Activated CD4-positive, alpha-beta T cell treated with anti-CD3 and anti-CD28 coated beads, Interleukin-2, Interleukin-6, amounts not matched to agents 100 ng/mL and 50 ng/mL, durations not matched to agents 16 hours and 8 hours (primary cell): ENCODE measurements at regions not wholly inside any gene's neighbourhood (a gene's known extent, or its start where the extent isn't known, plus 50 kb on each side); places are given as distances from the start of the nearest gene placed in this dataset.
"Not testable (repeated sequence)": the region's sequence is repeated elsewhere in the genome, so short reads cannot be mapped to it uniquely, and the experiment has no call there.

Experiments
- DNase-seq: peaks from one replicate; pipeline ENCODE4 v3.0.0-alpha.2; 2020

DNA sequence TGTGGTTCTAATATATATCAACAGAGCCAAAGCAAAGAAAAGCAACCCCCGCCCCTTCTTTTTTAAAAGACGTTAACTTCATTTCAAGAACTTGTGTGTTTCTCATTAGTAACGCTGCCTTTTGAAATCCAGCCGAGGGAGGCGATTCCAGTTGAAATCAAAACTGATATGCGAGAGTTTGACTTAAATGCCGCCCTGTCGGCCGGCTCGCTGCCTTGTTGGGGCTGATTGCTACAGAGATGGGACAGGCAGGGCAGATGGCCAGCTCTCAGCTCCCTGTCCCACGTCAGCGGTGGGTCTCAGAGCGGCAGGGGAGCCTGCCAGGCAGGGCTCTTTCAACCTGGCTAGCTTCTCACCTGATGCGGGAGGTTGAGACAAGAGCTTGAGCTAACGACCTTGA, 51.9 kb upstream of the ALX4 start:
- DNase-seq, result no peak

DNA sequence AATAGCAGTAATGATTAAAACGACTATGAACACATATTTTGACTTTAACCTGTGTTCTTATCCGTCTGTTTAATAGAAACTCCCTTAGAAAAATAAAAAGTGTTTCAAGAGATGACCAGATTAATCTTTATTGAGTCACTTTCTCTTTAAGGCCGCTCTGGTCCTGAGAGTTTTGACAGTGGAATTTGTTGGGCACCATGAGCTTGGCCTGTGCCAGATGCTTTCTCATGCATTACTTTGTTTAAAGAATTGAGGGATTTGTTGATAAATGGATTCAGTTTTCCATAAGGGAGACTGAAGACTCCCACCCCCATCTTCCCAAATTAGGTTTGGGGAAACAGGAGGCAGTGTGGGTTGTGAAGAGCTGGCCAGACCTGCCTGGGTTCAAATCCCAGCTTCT, 53.2 kb upstream of the ALX4 start:
- DNase-seq, result no peak

DNA sequence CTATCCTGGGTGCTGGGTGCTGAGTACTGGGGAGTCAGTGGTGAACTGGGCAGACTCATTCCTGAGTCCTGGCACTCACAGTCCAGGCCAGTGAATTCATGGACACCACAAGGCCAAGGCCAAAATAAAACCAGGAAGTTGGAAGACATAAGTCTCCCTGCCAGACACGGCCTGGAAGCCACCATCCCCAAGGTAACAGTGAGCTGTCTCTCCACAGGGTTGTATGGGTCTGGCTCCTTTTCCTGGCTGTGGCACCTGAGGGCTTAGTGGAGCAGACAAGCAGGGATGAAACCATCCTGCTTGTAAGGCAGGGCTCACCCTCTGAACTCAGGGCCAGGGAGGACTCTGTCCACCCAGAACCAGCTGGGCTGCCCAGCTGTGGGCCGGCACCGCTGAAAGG, 54.7 kb upstream of the ALX4 start:
- no peak for DNase-seq

DNA sequence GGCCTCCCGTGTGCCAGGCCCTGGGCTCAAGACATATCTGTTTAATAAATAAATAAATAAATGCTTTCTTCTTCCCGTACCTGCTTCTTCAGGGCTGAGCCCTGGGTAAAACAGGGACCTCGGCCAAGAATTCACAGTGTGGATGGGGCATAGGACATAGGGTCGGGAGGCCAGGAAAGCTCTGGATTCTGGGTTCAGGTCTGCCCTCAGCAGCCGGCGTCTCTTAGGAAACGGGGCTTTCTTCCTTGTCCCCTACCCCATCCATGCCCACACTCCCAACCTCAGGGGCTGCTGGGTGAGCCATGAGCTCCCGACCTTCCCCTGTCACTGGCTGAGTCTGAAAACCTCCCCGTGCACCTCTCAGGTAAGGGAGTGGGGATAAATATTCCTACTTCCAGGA, 55.7 kb upstream of the ALX4 start:
- no peak for DNase-seq

DNA sequence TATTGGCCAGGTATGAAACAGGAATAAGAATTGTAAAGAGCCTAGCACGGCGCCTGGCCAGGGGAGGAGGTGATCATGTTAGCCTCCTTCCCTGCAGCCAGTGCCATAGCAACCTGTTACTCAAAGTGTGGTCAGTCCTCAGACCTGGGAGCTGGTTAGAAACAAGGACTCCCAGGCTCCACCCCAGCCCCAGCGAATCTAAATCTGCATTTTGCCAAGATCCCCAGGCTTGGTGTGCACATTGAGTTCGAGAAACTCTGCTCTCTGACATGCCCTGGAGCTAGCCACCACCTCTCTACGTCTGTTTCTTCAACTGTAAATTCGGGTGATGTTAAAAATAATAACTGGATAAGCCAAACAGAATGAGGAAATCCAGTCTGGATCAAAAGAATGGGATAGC, 56.1 kb upstream of the ALX4 start:
- DNase-seq, result no peak

DNA sequence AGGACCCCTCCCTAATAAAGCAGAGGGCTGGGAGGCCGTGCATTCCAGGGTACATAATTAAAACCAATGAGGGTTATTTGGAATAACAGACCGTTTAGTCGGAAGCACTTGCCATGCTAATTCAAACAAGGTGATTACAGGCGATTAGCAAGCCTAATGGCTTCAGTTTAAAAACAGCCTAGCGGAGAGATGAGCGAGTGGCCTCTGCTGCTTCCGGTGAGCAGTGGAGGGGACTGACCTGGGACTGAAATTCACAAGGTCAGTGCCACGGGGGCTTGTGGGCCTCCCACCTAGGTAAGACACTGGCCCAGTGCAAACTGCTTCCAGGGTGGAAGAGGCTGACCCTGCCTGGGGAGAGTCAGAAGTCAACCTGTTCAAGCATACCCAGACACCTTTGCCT, 56.8 kb upstream of the ALX4 start:
- no peak for DNase-seq

DNA sequence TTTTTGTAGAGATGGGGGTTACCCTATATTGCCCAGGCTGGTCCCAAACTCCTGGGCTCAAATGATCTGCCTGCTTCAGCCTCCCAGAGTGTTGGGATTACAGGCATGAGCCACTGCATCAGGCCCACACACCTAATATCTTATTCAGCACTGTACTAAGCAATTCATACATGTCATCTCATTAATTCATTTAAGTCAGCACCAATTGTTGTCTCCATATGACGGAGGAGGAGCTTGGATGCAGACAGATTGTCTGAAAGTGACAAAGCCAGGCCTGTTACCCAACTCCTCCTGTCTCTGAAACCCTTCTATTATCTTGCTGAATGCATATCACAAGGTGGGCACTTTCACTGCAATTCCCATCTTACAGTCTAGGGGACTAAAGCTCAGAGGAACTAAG, 57.5 kb upstream of the ALX4 start:
- DNase-seq, result no peak

GRCh38 chr11:44368886-44369285, 58.9 kb upstream of the ALX4 start:
- no peak for DNase-seq

- not testable (repeated sequence) for DNase-seq
Measured at GRCh38 chr11:44371042-44371441, 61.1 kb upstream of the ALX4 start.

DNA sequence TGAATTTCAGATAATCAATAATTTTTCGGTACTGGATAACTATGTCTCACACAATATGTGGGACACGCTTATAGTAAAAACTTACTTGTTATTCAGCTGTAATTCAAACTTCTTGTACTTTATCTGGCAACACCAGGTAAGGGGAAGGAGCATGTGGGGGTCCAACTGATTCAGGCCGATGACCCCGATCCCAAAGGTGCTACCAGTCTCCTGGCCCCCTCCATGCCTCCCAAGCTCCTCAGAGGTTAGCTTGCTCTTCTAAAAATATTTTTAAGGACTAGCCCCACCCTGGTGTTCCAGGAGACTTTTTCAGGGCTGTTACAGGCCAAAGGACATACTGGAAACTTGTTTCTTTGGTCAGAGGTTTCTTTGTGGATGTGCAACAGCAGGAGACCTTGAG, 61.8 kb upstream of the ALX4 start:
- DNase-seq, result no peak

DNA sequence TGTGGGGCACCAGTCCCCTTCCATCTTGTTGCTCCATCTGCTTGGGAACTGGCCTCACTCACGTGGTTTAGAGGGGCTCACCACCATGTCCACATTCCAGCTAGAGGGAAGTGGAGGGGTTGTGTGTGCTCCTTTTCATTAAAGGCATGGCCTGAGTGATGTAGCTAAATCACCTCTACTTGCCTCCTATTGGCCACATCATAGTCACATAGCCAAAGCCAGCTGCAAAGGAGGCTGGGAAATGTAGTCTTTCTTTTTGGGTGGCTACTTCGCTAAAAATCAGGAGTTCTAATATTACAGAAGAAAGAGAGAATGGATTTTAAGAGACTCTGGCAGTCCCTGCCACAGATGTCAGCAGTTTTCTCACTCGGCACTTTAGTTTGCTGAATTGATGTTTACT, 63.0 kb upstream of the ALX4 start:
- no peak for DNase-seq

DNA sequence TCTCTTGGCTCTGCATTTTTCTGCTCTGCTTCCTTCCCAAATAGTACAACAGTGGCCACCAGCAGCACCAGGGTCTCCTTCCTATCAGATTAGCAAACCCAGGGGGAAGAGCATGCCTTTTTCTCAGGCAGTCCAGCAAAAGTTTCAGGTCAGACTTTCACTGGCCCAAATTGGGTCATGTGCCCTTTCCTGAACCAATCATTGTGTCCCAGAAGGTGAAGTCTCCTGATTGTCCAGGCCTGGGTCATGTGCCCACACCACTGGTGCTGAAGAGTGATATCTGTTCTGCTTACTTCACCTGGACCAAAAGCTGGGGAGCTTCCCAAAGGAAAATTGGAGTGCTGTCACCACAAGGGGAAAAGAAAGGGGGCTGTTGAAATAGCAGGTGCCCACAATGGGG, 64.1 kb upstream of the ALX4 start:
- DNase-seq, result no peak

- DNase-seq, result no peak
Measured at GRCh38 chr11:44376423-44376822, 66.5 kb upstream of the ALX4 start.

- no peak for DNase-seq
Measured at GRCh38 chr11:44377121-44377520, 67.2 kb upstream of the ALX4 start.

GRCh38 chr11:44377914-44378321, 68.0 kb upstream of the ALX4 start:
- DNase-seq, result no peak

GRCh38 chr11:44379141-44380008, 69.4 kb upstream of the ALX4 start:
- DNase-seq, result no peak

GRCh38 chr11:44380009-44380313, 70.0 kb upstream of the ALX4 start:
- DNase-seq, result no peak

- DNase-seq, result no peak
Measured at GRCh38 chr11:44380820-44381219, 70.9 kb upstream of the ALX4 start.

DNA sequence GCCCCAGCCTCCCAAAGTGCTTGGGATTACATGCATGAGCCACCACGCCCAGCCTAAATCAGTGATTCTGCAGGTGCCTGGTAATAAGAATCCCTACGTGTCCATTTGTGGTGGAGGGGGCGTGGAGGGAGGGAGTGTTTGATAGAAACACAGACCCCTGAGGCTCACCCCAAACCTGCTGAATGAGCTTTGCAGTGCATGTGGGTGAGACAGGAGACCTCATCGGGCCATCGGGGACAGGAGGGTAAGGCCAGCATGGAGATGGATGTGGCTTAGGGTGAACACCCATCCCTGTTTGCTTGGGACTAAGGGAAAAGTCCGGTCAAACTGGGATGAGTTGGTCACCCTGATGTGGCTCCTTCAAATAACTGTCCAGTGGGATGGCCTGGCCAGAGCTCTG, 71.3 kb upstream of the ALX4 start:
- DNase-seq, result no peak

DNA sequence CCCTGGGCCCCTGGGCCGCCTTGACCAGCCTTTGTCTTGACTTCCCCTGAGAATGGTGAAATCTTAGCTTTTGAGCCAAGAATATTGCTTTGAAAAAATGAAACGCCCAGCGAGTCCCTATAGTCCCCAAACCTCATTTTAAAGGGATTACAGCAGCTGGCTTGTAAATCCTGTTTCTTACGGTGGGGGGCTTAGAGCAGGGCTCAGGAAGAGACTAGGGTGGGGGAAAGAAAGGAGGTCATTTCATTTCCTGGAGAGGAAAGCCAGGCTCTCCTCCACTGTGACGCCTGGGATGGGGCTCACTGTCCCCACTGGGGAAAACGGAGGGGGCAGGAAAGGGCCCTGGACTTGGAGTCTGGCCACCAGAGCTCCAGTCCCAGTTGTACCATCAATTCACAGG, 72.2 kb upstream of the ALX4 start:
- DNase-seq, result no peak

GRCh38 chr11:44382656-44383240, 72.8 kb upstream of the ALX4 start:
- DNase-seq, result no peak

DNA sequence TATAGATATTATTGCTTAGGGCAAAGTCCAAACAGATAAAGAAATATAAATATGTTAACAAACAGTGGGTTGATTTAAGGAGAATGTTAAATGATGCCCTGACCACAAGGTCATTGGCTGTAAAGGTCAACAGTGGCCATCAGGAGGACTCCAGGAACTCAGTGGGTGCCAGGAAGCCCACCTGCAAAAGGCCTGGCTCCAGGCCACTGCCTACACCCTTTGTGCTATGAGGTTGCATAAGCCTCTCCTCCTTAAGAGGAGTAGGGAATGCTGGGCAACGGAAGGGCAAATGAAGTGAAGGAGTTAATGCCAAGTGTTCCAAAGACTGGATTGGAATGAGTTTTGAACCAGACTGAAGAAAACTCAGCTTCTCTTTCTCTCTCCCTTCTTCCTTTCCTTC, 73.3 kb upstream of the ALX4 start:
- no peak for DNase-seq

DNA sequence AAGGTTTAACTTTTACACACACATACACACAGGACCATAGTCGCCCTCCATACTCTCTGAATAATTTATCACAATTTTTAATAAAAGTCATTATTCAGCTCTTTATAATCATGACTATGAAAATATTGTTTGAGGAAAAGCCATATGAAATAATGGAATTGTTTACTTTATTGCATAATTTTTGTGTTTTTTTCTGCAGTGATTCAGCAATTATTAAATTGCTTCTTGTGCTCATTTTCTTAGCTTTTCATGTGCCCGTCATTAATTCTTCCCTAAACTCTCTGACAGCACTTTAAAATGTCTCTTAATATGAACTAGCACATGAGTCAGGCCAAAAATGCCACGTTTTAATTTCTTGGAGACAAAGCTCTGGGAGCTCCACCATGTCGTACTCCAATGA, 77.5 kb upstream of the ALX4 start:
- DNase-seq, result no peak

DNA sequence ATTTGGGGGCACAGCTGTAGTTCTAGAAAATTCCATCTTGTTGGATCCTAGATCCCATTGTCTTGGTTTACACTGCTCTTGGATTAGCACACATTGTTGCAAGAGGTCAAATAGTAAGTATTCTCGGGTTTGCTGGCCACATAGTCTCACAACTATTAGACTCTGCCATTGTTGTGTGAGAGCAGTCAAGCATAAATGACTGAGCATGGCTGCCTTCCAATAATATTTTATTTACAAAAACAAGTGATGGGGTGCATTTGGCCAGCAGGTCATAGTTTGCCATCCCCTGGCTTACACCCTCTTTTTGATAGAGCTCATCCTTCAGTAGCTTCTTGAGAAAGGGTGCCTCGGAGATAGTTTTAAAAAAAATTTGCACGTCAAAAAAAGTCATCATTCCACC, 77.9 kb upstream of the ALX4 start:
- DNase-seq, result no peak
